ENCODE measurements at regions not wholly inside any gene's neighbourhood (a gene's known extent, or its start where the extent isn't known, plus 50 kb on each side); places are given as distances from the start of the nearest gene placed in this dataset.
"Not testable (repeated sequence)": the region's sequence is repeated elsewhere in the genome, so short reads cannot be mapped to it uniquely, and the experiment has no call there.

DNA sequence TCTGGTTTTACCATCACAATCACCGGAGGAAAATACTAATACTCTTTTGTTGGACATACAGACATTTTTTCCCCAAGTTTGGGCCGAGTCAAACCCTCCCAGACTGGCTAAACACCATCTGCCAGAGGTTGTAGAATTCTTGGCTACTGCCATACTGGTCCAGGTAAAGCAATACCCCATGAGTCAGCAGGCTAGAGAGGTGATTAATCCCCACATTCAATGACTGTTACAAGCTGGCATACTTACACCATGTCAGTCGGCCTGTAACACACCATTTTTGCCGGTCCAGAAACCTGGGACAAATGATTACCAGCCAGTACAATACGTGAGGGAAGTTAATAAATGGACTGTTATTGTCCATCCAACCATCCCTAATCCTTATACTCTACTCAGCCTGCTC is 923.9 kb upstream of the AMELY start:
- TF ChIP-seq, protein P1, sequence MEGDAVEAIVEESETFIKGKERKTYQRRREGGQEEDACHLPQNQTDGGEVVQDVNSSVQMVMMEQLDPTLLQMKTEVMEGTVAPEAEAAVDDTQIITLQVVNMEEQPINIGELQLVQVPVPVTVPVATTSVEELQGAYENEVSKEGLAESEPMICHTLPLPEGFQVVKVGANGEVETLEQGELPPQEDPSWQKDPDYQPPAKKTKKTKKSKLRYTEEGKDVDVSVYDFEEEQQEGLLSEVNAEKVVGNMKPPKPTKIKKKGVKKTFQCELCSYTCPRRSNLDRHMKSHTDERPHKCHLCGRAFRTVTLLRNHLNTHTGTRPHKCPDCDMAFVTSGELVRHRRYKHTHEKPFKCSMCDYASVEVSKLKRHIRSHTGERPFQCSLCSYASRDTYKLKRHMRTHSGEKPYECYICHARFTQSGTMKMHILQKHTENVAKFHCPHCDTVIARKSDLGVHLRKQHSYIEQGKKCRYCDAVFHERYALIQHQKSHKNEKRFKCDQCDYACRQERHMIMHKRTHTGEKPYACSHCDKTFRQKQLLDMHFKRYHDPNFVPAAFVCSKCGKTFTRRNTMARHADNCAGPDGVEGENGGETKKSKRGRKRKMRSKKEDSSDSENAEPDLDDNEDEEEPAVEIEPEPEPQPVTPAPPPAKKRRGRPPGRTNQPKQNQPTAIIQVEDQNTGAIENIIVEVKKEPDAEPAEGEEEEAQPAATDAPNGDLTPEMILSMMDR (IDR thresholded peaks at IDR 0.05), result no peak
- no peak for TF ChIP-seq POLR2A (IDR thresholded peaks at IDR 0.05)
- intact Hi-C loops (cut with DNase I; ENCODE audit: low total_unique reads), result no loop called here
- WGBS, 2 donors, result 86% methylated on average over 5 of the region's 5 CpGs; no CpG with 5 or more reads in 1 of the 2 donors

DNA sequence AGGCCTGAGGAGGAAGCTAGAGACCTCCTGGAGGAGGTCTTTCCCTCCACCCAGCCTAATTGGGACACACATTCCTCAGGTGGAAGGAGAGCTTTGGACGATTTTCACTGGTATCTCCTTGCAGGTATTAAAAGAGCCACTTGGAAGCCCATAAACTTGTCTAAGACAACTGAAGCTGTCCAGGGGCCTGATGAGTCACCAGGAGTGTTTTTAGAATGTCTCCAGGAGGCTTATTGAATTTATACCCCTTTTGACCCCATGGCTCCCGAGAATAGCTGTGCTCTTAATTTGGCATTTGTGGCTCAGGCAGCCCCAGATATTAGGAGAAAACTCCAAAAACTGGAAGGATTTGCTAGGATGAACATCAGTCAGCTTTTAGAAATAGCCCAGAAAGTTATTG is 922.7 kb upstream of the AMELY start:
- no peak for DNase-seq (ENCODE audit: low spot score in 2 of 2)
- intact Hi-C loops (cut with DNase I; ENCODE audit: low total_unique reads), result no loop called here
- WGBS, 2 donors, result 66% methylated on average over 2 of the region's 2 CpGs; no CpG with 5 or more reads in 1 of the 2 donors
- TF ChIP-seq, protein P1 (IDR thresholded peaks at IDR 0.05), result no peak
- TF ChIP-seq POLR2A (IDR thresholded peaks at IDR 0.05), result no peak
- no peak overlapping the region for H3K4me3 ChIP-seq (ENCODE audit: low read depth, poor library complexity, severe bottlenecking)

More for the DNA sequence above, 923.9 kb upstream of the AMELY start:
- no peak overlapping the region for H3K4me3 ChIP-seq (ENCODE audit: low read depth, poor library complexity, severe bottlenecking)
- no peak for DNase-seq (ENCODE audit: low spot score in 2 of 2)

DNA sequence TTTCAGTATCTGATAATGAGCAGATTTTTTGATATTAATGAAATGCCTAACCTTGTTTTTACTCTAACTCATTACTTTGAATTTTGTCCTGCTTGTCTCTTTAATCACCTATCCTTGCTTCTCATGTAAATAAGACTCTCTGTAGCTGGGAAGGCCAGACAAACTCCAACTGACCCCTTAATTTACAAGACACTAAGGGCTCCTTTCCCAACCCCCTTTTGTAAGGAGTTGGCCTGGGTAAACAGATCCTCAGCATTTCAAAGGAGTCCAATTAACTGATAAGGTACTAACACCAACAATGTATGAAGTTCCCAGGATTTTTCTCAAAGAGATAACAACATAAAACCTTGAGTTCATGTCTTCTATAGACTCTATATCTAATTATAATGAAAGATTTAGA is 919.3 kb upstream of the AMELY start:
- H3K4me3 ChIP-seq (ENCODE audit: low read depth, poor library complexity, severe bottlenecking); intact Hi-C loops (cut with DNase I; ENCODE audit: low total_unique reads); DNase-seq (ENCODE audit: low spot score in 2 of 2): not testable (repeated sequence)

DNA sequence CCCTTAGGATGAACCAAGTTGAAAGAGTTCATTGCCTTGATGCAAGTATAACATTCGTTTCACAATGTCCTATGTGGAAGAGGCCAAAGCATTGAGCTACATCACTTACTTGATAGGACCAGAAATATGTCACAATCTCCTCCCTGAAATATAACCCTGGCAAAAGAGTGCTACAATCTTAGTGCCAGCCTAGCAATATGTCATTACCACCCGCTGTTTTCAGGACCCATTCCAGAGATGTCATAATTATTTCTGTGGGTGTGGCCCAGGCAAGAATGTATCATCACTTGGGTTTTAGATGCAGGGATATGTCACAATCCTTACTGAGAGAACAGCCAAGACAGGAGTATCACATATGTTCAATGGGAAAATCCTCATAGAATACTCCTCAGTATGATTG is 915.0 kb upstream of the AMELY start:
- H3K4me3 ChIP-seq (ENCODE audit: low read depth, poor library complexity, severe bottlenecking), result no peak overlapping the region
- no peak for TF ChIP-seq POLR2A (IDR thresholded peaks at IDR 0.05)
- TF ChIP-seq, protein P1 (IDR thresholded peaks at IDR 0.05), result no peak
- DNase-seq (ENCODE audit: low spot score in 2 of 2), result peak in 1 of 2 donors; percentile 46
- 27% methylated on average over 2 of the region's 2 CpGs; no CpG with 5 or more reads in 1 of the 2 donors for WGBS, 2 donors
- intact Hi-C loops (cut with DNase I; ENCODE audit: low total_unique reads), result no loop called here

DNA sequence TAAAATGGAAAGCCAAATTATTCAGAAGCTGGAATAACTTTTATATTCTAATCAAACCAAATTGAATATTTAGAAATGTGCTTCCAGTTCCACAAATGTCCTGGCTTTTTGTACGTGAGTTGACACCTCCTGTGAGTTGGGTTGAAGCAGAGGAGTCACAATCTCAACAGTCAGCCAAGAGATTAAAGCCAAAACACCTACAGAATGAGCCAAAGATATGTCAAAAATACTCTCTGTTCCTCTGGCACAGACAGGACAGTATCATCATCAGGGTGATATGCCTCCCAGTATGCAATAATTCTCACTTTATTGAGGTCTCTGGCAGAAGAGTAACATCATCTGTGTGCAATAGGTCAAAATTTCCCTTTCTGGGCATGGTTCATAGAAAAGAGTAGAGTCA is 914.3 kb upstream of the AMELY start:
- no peak for DNase-seq (ENCODE audit: low spot score in 2 of 2)
- intact Hi-C loops (cut with DNase I; ENCODE audit: low total_unique reads), result no loop called here
- 58% methylated on average over 1 of the region's 1 CpG; no CpG with 5 or more reads in 1 of the 2 donors for WGBS, 2 donors
- TF ChIP-seq, protein P1 (IDR thresholded peaks at IDR 0.05), result no peak
- TF ChIP-seq POLR2A (IDR thresholded peaks at IDR 0.05), result no peak
- H3K4me3 ChIP-seq (ENCODE audit: low read depth, poor library complexity, severe bottlenecking), result no peak overlapping the region

DNA sequence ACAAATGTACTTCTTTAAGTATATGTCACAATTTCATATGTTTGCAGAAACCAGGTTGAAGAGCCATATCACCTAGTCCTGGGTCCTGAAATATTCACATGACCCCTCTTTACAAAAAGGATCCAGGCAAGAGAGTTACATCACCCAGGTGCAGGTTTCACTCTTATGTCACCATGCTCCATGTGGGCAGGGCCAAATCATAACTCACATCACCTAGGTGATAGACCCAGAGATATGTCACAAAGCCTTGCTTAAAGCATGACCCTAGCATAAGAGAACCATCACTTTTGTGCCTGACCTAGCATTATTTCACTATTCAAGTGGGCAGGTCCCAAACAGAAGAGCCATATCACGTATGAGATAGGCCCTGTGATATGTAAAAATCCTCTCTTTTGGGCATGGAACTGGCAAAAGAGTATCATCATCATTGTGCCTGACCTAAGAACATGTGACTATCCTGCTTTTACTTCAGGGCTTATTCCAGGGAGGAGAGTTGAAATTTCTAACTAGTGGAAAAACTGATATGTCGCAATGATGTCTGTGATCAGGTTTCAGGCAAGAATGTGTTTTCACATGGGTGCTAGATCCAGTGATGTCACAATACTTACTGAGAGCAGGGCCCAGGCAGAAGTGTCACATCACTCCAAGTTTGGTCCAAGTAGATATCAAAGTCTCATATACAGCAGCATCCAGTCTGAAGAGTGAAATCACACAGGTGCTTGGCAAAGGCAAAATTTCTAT is 909.9 kb upstream of the AMELY start:
- WGBS, 2 donors, result 93% methylated on average over 2 of the region's 2 CpGs; no CpG with 5 or more reads in 1 of the 2 donors
- intact Hi-C loops (cut with DNase I; ENCODE audit: low total_unique reads), result no loop called here
- H3K4me3 ChIP-seq (ENCODE audit: low read depth, poor library complexity, severe bottlenecking), result no peak overlapping the region
- no peak for DNase-seq (ENCODE audit: low spot score in 2 of 2)
- TF ChIP-seq, protein P1 (IDR thresholded peaks at IDR 0.05), result no peak
- no peak for TF ChIP-seq POLR2A (IDR thresholded peaks at IDR 0.05)

Data from lower leg skin (tissue), 4 donors.